Neural progenitor cell (in vitro differentiated cells): ENCODE measurements at regions not wholly inside any gene's neighbourhood (a gene's known extent, or its start where the extent isn't known, plus 50 kb on each side); places are given as distances from the start of the nearest gene placed in this dataset.

Source experiments
- DNase-seq: peaks from one replicate; pipeline ENCODE4 v3.0.0-alpha.2; 2016; ENCODE audit warnings: low spot score
- H2AFZ ChIP-seq: fragments of 200-600 bp; sonication (generic); replicated peaks from 2 replicates; pipeline ENCODE4 v1.6.1; 2016; ENCODE audit warnings: antibody characterized with exemption
- H3F3A ChIP-seq: fragments of 200-600 bp; sonication (generic); 2 replicates; pipeline ENCODE4 v1.6.1; 2016; ENCODE audit warnings: antibody characterized with exemption, low read depth
- H3K27ac ChIP-seq: fragments of 200-600 bp; sonication (generic); 2 replicates; pipeline ENCODE4 v1.5.1; 2016; ENCODE audit warnings: mild to moderate bottlenecking
- H3K27me3 ChIP-seq: fragments of 200-600 bp; sonication (generic); 2 replicates; pipeline ENCODE4 v1.6.1; 2016; ENCODE audit warnings: mild to moderate bottlenecking, moderate library complexity
- H3K36me3 ChIP-seq: fragments of 200-600 bp; sonication (generic); 2 replicates; pipeline ENCODE4 v1.5.1; 2016
- H3K4me1 ChIP-seq: fragments of 200-600 bp; sonication (generic); 2 replicates; pipeline ENCODE4 v1.6.1; 2016; ENCODE audit warnings: mixed run types
- H3K4me2 ChIP-seq: fragments of 200-600 bp; sonication (generic); 2 replicates; pipeline ENCODE4 v1.6.1; 2016
- H3K4me3 ChIP-seq: fragments of 200-600 bp; sonication (generic); 2 replicates; pipeline ENCODE4 v1.5.1; 2016
- H3K79me2 ChIP-seq: fragments of 200-600 bp; sonication (generic); 2 replicates; pipeline ENCODE4 v1.6.1; 2016; ENCODE audit warnings: low read depth
- H3K9ac ChIP-seq: fragments of 200-600 bp; sonication (generic); 2 replicates; pipeline ENCODE4 v1.6.1; 2016
- H3K9me3 ChIP-seq: fragments of 200-600 bp; sonication (generic); 2 replicates; pipeline ENCODE4 v1.5.1; 2016; ENCODE audit warnings: low read depth
- H4K20me1 ChIP-seq: fragments of 200-600 bp; sonication (generic); 2 replicates; pipeline ENCODE4 v1.6.1; 2016; ENCODE audit warnings: low read depth
- H3K27ac Mint-ChIP-seq: 3 replicates; pipeline ENCODE4 v1.8.0; 2021; ENCODE audit warnings: mixed read lengths
- H3K27me3 Mint-ChIP-seq: 2 replicates; pipeline ENCODE4 v1.8.0; 2022; ENCODE audit warnings: low read depth, mild to moderate bottlenecking, inconsistent platforms, moderate library complexity, mixed read lengths; ENCODE audit not compliant: insufficient read depth
- H3K36me3 Mint-ChIP-seq: 3 replicates; pipeline ENCODE4 v1.8.0; 2021; ENCODE audit warnings: mixed read lengths
- H3K4me1 Mint-ChIP-seq: 3 replicates; pipeline ENCODE4 v1.8.0; 2021; ENCODE audit warnings: mixed read lengths
- H3K4me3 Mint-ChIP-seq: 3 replicates; pipeline ENCODE4 v1.8.0; 2021; ENCODE audit warnings: mild to moderate bottlenecking, moderate library complexity, mixed read lengths
- H3K9me3 Mint-ChIP-seq: 3 replicates; pipeline ENCODE4 v1.8.0; 2020; ENCODE audit warnings: mixed read lengths
- CTCF ChIP-seq: fragments of 200-600 bp; sonication (generic); IDR thresholded peaks from 2 replicates; pipeline ENCODE4 v1.5.1; 2017; ENCODE audit warnings: antibody characterized with exemption, mild to moderate bottlenecking
- EZH2 ChIP-seq: fragments of 200-600 bp; sonication (generic); IDR thresholded peaks from 2 replicates; pipeline ENCODE4 v1.6.1; 2017; ENCODE audit warnings: antibody characterized with exemption, mild to moderate bottlenecking, moderate library complexity
- EZH2phosphoT487 ChIP-seq: fragments of 200-600 bp; sonication (generic); IDR thresholded peaks from 2 replicates; pipeline ENCODE4 v1.6.1; 2017; ENCODE audit warnings: antibody characterized with exemption

GRCh38 chr6:145469021-145469420, 266.3 kb downstream of the EPM2A start:
- Histone ChIP-seq H2AFZ (no peak overlapping the region), H3K27me3 (no peaks in the 10 kb centered on the region), H3K27ac (no peak overlapping the region), H3K4me3 (no peak overlapping the region), H3K79me2 (no peaks in the 10 kb centered on the region), H3K4me2 (no peak overlapping the region), H3K9me3 (no peaks in the 10 kb centered on the region), H3K9ac (no peak overlapping the region), H4K20me1 (no peaks in the 10 kb centered on the region), H3F3A (no peaks in the 10 kb centered on the region), H3K36me3 (no peaks in the 10 kb centered on the region), H3K4me1 (no peaks in the 10 kb centered on the region)
- Mint-ChIP-seq H3K27me3 (no peaks in the 10 kb centered on the region), H3K4me3 (no peak overlapping the region), H3K4me1 (no peaks in the 10 kb centered on the region), H3K27ac (no peak overlapping the region), H3K36me3 (no peaks in the 10 kb centered on the region), H3K9me3 (peaks cover 7% of the 10 kb centered on the region)
- no peak for DNase-seq
- TF ChIP-seq EZH2 (no peak), EZH2phosphoT487 (no peak), CTCF (no peak)

- Histone ChIP-seq H3K4me3 (no peak overlapping the region), H3K4me2 (no peak overlapping the region), H3K9me3 (peaks cover 8% of the 10 kb centered on the region), H3F3A (no peaks in the 10 kb centered on the region), H3K27ac (no peak overlapping the region), H4K20me1 (no peaks in the 10 kb centered on the region), H3K79me2 (no peaks in the 10 kb centered on the region), H3K36me3 (no peaks in the 10 kb centered on the region), H3K27me3 (no peaks in the 10 kb centered on the region), H2AFZ (no peak overlapping the region), H3K4me1 (no peaks in the 10 kb centered on the region), H3K9ac (no peak overlapping the region)
- Mint-ChIP-seq H3K36me3 (no peaks in the 10 kb centered on the region), H3K4me3 (no peak overlapping the region), H3K4me1 (no peaks in the 10 kb centered on the region), H3K9me3 (peaks cover 23% of the 10 kb centered on the region), H3K27ac (no peak overlapping the region), H3K27me3 (no peaks in the 10 kb centered on the region)
- DNase-seq: no peak
- TF ChIP-seq CTCF: no peak
- TF ChIP-seq EZH2phosphoT487: no peak
- TF ChIP-seq EZH2: no peak
Measured at GRCh38 chr6:145475794-145476396, 259.4 kb downstream of the EPM2A start.

- Mint-ChIP-seq H3K4me3 (no peak overlapping the region), H3K27me3 (no peaks in the 10 kb centered on the region), H3K4me1 (peaks cover 13% of the 10 kb centered on the region), H3K9me3 (peaks cover 10% of the 10 kb centered on the region), H3K36me3 (no peaks in the 10 kb centered on the region), H3K27ac (no peak overlapping the region)
- H3K9me3 ChIP-seq: peaks cover 8% of the 10 kb centered on the region
- no peaks in the 10 kb centered on the region for H3K27me3 ChIP-seq
- no peaks in the 10 kb centered on the region for H3K4me1 ChIP-seq
- TF ChIP-seq CTCF: no peak
- TF ChIP-seq EZH2: no peak
- TF ChIP-seq EZH2phosphoT487: no peak
- no peaks in the 10 kb centered on the region for H3K36me3 ChIP-seq
- no peak for DNase-seq
- H3K9ac ChIP-seq: no peak overlapping the region
- no peak overlapping the region for H3K27ac ChIP-seq
- no peak overlapping the region for H2AFZ ChIP-seq
- no peak overlapping the region for H3K4me3 ChIP-seq
- no peak overlapping the region for H3K4me2 ChIP-seq
- H4K20me1 ChIP-seq: no peaks in the 10 kb centered on the region
- no peaks in the 10 kb centered on the region for H3K79me2 ChIP-seq
- H3F3A ChIP-seq: no peaks in the 10 kb centered on the region
Measured at GRCh38 chr6:145480024-145480423, 255.3 kb downstream of the EPM2A start.
